HepG2 (cell line): ENCODE measurements at regions not wholly inside any gene's neighbourhood (a gene's known extent, or its start where the extent isn't known, plus 50 kb on each side); places are given as distances from the start of the nearest gene placed in this dataset.

Experiments
- ATAC-seq: fragments of 200-7000 bp; cut with Tn5 transposase; 3 replicates; pipeline ENCODE4 v1.9.1; 2020; ENCODE audit warnings: mild to moderate bottlenecking, moderate library complexity
- BruUV-seq: library from RNA; stranded (reverse); fragments of 400-500 nt; replicated peaks from 2 replicates; lab custom pipeline; 2021; lab: Mats Ljungman, UMichigan
- CTCF ChIA-PET: fragments of 300-600 bp; formaldehyde crosslinking; extraction: SDS; loops from one replicate; lab custom pipeline; 2021; ENCODE audit warnings: low total read pairs, inconsistent platforms, low intra/inter-chr PET ratio; lab: Yijun Ruan, JAX
- POLR2A ChIA-PET: fragments of 350-600 bp; sonication (Branson Sonifier 250); formaldehyde crosslinking; loops from one replicate; lab custom pipeline; 2020; ENCODE audit warnings: antibody characterized with exemption, inconsistent platforms; lab: Yijun Ruan, JAX
- DNase-seq: peaks from one replicate; pipeline ENCODE4 v3.0.0-alpha.2; 2015; ENCODE audit warnings: low spot score
- FAIRE-seq: peaks from 3 replicates; lab custom pipeline; 2011; peaks lifted over from hg19 to GRCh38; lab: Jason Lieb, UNC
- H2AFZ ChIP-seq: one replicate; pipeline ENCODE4 v1.6.1; 2011; ENCODE audit warnings: low read length, inconsistent platforms
- H3K27ac ChIP-seq: fragments of 300-600 bp; 3 replicates; pipeline ENCODE4 v1.8.0; 2011; ENCODE audit warnings: mixed run types, mild to moderate bottlenecking, mixed read lengths, low read length, inconsistent platforms; ENCODE audit not compliant: insufficient read depth; ENCODE audit errors: extremely low read length
- H3K27me3 ChIP-seq, 2 experiments: fragments of 200-600 bp in 1 of 2; 2 replicates in 1 of 2; 3 replicates in 1 of 2; pipeline versions ENCODE4 v1.6.0 to v1.8.0; 2011; ENCODE audit warnings: low read length in 2 of 2, mild to moderate bottlenecking in 2 of 2, moderate library complexity in 2 of 2, inconsistent platforms in 1 of 2; ENCODE audit not compliant: insufficient read depth in 2 of 2, control insufficient read depth in 1 of 2
- H3K36me3 ChIP-seq, 2 experiments: fragments of 200-600 bp in 1 of 2; replicated peaks in 1 of 2; 2 replicates in 1 of 2; 3 replicates in 1 of 2; pipeline versions ENCODE4 v1.5.1 to v1.8.0; 2011; ENCODE audit warnings: low read length in 2 of 2, inconsistent platforms in 1 of 2; ENCODE audit not compliant: insufficient read depth in 2 of 2, control insufficient read depth in 1 of 2
- H3K4me1 ChIP-seq: 2 replicates; pipeline ENCODE4 v1.5.1; 2012; ENCODE audit warnings: low read length, inconsistent platforms; ENCODE audit not compliant: insufficient read depth
- H3K4me2 ChIP-seq: 2 replicates; pipeline ENCODE4 v1.6.0; 2011; ENCODE audit warnings: low read depth, low read length, inconsistent platforms
- H3K4me3 ChIP-seq, 3 experiments: fragments of 200-600 bp in 1 of 3; sonication (generic), shearing (Covaris generic) in 1 of 3; replicated peaks in 1 of 3; 2 replicates each; pipeline ENCODE4 v1.5.1; 2011 to 2016; ENCODE audit warnings: low read length in 3 of 3, inconsistent platforms in 2 of 3, low read depth in 2 of 3, mild to moderate bottlenecking in 2 of 3, control low read depth in 1 of 3, mixed read lengths in 1 of 3; ENCODE audit not compliant: insufficient read depth in 1 of 3
- H3K79me2 ChIP-seq: one replicate; pipeline ENCODE4 v1.6.1; 2011; ENCODE audit warnings: low read length, inconsistent platforms; ENCODE audit not compliant: insufficient read depth
- H3K9ac ChIP-seq: 2 replicates; pipeline ENCODE4 v1.6.0; 2011; ENCODE audit warnings: mild to moderate bottlenecking, low read depth, low read length, inconsistent platforms; ENCODE audit not compliant: insufficient read depth
- H3K9me3 ChIP-seq: 2 replicates; pipeline ENCODE4 v1.5.1; 2012; ENCODE audit warnings: mild to moderate bottlenecking, low read length
- H4K20me1 ChIP-seq: 2 replicates; pipeline ENCODE4 v1.6.0; 2011; ENCODE audit warnings: inconsistent platforms, mild to moderate bottlenecking, low read length, moderate library complexity; ENCODE audit not compliant: insufficient read depth
- BORCS8-MEF2B ChIP-seq: sonication (generic); formaldehyde crosslinking; IDR thresholded peaks from 2 replicates; pipeline ENCODE4 v1.8.0; 2022; ENCODE audit warnings: mild to moderate bottlenecking, missing genetic modification reagents
- RBM39 ChIP-seq: fragments of 200-400 bp; formaldehyde crosslinking; IDR thresholded peaks from one replicate; pipeline ENCODE4 v1.6.1; 2018; ENCODE audit warnings: antibody characterized with exemption, mild to moderate bottlenecking, low read depth, low read length; ENCODE audit not compliant: poor library complexity, severe bottlenecking
- RFX3 ChIP-seq: IDR thresholded peaks from 2 replicates; pipeline ENCODE4 v1.6.1; 2016; ENCODE audit warnings: missing biosample characterization, missing genetic modification reagents
- ZNF850 ChIP-seq: sonication (generic); formaldehyde crosslinking; conservative IDR thresholded peaks from 2 replicates; pipeline ENCODE4 v1.9.0; 2021; ENCODE audit warnings: mild to moderate bottlenecking, missing genetic modification reagents
- WGBS: methylation state at CpG from one replicate; pipeline ENCODE4 v1.1.6; 2017; ENCODE audit warnings: low lambda C conversion rate; 5-methylcytosine and 5-hydroxymethylcytosine counted together
- in situ Hi-C: cut with HindIII; loops from 2 replicates; pipeline ENCODE4 v1.10.0; 2017; ENCODE audit warnings: low pct_unique_long_range_greater_than_20kb; ENCODE audit not compliant: extremely low pct_ligation_motif_present
- intact Hi-C: fragments of 100-400 bp; cut with micrococcal nuclease; formaldehyde crosslinking; loops from one replicate; pipeline ENCODE4 v1.10.0; 2022; ENCODE audit not compliant: unreplicated experiment
- TF ChIP-seq, protein P1 (sequence below): IDR thresholded peaks from 2 replicates; pipeline ENCODE4 v1.6.1; 2016; ENCODE audit warnings: low read depth
- TF ChIP-seq, protein P2 (sequence below): sonication (generic); formaldehyde crosslinking; IDR thresholded peaks from 2 replicates; pipeline ENCODE4 v1.9.0; 2021; ENCODE audit warnings: mild to moderate bottlenecking, missing genetic modification reagents
- TF ChIP-seq, protein P3 (sequence below): sonication (generic); formaldehyde crosslinking; IDR thresholded peaks from 2 replicates; pipeline ENCODE4 v1.4.0; 2020; ENCODE audit warnings: missing genetic modification reagents, borderline replicate concordance

DNA sequence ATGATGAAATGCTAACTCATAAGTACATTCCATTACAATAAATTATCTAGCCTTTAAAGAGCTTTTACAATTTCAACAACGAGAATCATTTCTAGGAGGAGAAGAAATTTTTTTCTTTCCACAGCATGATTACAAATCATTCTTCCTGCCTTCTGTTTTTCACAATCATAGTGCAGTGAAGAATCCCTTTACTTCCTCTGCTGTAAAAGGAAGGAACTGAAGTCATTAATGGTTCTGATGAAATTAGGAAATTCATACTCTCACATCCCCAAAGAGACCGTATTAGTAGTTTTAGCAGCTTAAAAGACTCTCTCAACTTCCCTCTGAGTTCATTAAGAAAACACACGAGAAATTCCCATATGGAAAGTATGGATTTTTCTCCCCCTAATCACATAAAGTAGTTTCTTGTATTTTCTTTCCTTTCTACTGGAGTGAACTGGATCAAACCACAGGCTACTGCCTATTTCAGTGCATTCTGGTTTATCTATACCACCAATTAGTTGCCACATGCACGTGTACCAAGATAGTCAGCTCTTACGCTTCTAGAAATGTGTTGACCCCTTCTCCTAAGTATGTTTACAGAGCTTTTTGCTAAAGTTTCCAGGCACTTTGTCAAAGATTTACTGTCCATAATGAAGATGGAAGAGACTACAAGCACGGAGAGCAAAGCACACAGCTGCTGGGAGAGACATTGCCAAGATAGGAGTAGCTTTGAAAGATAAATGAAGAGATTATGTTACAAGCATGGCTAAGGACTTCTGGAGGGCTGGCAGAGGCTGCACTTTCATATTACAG, 58.9 kb upstream of the KITLG start:
- Histone ChIP-seq H3K4me2 (no peak overlapping the region), H3K4me3 (no peak overlapping the region), H3K9ac (no peak overlapping the region), H3K79me2 (no peaks in the 10 kb centered on the region), H4K20me1 (no peaks in the 10 kb centered on the region), H3K27ac (no peak overlapping the region), H2AFZ (no peak overlapping the region), H3K9me3 (no peaks in the 10 kb centered on the region), H3K27me3 (no peaks in the 10 kb centered on the region)
- no peak for FAIRE-seq
- intact Hi-C loops, result no loop called here
- in situ Hi-C loops, result loop anchor here (10.0 kb wide), 1 partner anchor 346 kb away; no protein-coding TSS in a partner anchor
- 31% methylated on average over 6 of the region's 6 CpGs for WGBS
- DNase-seq, result no peak
- CTCF ChIA-PET, result no interaction called here
- no peak for ATAC-seq
- POLR2A ChIA-PET, result no interaction called here
- TF ChIP-seq RFX3 (CRISPR knock-in tag), result no peak
- TF ChIP-seq ZNF850, result no peak
- no peak for TF ChIP-seq RBM39
- TF ChIP-seq, protein P1, sequence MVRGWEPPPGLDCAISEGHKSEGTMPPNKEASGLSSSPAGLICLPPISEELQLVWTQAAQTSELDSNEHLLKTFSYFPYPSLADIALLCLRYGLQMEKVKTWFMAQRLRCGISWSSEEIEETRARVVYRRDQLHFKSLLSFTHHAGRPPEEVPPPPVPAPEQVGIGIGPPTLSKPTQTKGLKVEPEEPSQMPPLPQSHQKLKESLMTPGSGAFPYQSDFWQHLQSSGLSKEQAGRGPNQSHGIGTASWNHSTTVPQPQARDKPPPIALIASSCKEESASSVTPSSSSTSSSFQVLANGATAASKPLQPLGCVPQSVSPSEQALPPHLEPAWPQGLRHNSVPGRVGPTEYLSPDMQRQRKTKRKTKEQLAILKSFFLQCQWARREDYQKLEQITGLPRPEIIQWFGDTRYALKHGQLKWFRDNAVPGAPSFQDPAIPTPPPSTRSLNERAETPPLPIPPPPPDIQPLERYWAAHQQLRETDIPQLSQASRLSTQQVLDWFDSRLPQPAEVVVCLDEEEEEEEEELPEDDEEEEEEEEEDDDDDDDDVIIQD, result no peak
- TF ChIP-seq, protein P2, sequence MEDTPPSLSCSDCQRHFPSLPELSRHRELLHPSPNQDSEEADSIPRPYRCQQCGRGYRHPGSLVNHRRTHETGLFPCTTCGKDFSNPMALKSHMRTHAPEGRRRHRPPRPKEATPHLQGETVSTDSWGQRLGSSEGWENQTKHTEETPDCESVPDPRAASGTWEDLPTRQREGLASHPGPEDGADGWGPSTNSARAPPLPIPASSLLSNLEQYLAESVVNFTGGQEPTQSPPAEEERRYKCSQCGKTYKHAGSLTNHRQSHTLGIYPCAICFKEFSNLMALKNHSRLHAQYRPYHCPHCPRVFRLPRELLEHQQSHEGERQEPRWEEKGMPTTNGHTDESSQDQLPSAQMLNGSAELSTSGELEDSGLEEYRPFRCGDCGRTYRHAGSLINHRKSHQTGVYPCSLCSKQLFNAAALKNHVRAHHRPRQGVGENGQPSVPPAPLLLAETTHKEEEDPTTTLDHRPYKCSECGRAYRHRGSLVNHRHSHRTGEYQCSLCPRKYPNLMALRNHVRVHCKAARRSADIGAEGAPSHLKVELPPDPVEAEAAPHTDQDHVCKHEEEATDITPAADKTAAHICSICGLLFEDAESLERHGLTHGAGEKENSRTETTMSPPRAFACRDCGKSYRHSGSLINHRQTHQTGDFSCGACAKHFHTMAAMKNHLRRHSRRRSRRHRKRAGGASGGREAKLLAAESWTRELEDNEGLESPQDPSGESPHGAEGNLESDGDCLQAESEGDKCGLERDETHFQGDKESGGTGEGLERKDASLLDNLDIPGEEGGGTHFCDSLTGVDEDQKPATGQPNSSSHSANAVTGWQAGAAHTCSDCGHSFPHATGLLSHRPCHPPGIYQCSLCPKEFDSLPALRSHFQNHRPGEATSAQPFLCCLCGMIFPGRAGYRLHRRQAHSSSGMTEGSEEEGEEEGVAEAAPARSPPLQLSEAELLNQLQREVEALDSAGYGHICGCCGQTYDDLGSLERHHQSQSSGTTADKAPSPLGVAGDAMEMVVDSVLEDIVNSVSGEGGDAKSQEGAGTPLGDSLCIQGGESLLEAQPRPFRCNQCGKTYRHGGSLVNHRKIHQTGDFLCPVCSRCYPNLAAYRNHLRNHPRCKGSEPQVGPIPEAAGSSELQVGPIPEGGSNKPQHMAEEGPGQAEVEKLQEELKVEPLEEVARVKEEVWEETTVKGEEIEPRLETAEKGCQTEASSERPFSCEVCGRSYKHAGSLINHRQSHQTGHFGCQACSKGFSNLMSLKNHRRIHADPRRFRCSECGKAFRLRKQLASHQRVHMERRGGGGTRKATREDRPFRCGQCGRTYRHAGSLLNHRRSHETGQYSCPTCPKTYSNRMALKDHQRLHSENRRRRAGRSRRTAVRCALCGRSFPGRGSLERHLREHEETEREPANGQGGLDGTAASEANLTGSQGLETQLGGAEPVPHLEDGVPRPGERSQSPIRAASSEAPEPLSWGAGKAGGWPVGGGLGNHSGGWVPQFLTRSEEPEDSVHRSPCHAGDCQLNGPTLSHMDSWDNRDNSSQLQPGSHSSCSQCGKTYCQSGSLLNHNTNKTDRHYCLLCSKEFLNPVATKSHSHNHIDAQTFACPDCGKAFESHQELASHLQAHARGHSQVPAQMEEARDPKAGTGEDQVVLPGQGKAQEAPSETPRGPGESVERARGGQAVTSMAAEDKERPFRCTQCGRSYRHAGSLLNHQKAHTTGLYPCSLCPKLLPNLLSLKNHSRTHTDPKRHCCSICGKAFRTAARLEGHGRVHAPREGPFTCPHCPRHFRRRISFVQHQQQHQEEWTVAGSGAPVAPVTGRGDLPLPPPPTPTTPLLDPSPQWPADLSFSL (CRISPR knock-in tag), result no peak
- TF ChIP-seq, protein P3, sequence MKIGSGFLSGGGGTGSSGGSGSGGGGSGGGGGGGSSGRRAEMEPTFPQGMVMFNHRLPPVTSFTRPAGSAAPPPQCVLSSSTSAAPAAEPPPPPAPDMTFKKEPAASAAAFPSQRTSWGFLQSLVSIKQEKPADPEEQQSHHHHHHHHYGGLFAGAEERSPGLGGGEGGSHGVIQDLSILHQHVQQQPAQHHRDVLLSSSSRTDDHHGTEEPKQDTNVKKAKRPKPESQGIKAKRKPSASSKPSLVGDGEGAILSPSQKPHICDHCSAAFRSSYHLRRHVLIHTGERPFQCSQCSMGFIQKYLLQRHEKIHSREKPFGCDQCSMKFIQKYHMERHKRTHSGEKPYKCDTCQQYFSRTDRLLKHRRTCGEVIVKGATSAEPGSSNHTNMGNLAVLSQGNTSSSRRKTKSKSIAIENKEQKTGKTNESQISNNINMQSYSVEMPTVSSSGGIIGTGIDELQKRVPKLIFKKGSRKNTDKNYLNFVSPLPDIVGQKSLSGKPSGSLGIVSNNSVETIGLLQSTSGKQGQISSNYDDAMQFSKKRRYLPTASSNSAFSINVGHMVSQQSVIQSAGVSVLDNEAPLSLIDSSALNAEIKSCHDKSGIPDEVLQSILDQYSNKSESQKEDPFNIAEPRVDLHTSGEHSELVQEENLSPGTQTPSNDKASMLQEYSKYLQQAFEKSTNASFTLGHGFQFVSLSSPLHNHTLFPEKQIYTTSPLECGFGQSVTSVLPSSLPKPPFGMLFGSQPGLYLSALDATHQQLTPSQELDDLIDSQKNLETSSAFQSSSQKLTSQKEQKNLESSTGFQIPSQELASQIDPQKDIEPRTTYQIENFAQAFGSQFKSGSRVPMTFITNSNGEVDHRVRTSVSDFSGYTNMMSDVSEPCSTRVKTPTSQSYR, result no peak
- no peak for TF ChIP-seq BORCS8-MEF2B (CRISPR knock-in tag)
- TF ChIP-seq, all 625 proteins: peak for 0
- H3K4me1 ChIP-seq, result no peaks in the 10 kb centered on the region
- no peaks in the 10 kb centered on the region for H3K36me3 ChIP-seq
- BruUV-seq, result no TSS peak
